GM21526 (cell line): ENCODE measurements at regions not wholly inside any gene's neighbourhood (a gene's known extent, or its start where the extent isn't known, plus 50 kb on each side); places are given as distances from the start of the nearest gene placed in this dataset.

Experiments
- ATAC-seq: cut with Tn5 transposase; IDR thresholded peaks from one replicate; pipeline ENCODE4 v1.9.1; 2021; ENCODE audit warnings: moderate library complexity; ENCODE audit not compliant: unreplicated experiment, low FRiP score

DNA sequence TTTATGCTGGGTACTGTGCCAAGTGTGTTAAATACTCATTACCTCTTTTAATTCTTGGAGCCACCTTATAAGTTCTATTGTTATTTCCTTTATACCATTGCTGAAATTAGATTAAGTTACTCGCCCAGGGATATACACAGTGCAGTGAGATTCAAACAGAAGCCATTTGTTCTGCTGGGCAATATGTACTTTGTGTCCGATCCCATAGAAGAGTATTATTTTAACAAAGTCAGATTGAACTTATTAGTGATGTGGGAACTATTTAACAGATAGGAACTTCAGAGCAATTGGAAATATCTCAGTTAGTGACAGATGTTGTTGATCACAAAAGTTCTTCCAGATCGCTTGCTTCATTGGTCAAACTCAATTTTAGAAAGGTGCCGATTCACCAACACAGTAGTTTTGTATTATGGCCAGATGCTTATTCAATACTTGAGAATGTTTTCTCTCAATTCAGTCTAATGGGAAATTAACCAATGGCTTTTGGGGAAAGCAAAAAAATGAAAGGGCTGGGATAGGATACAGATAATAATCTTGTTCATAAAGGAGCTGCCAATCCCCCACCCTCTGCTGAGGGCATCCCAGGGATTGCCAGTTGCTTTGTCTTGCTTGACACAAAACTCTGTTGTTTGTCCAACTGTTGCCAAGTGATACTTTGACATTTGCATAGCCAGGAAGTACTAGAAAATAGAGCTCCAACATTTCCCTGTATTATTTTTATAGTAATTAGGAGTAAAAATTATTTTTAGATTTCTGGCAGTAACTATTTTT, 94.8 kb upstream of the SEMA6A start:
- no peak for ATAC-seq

DNA sequence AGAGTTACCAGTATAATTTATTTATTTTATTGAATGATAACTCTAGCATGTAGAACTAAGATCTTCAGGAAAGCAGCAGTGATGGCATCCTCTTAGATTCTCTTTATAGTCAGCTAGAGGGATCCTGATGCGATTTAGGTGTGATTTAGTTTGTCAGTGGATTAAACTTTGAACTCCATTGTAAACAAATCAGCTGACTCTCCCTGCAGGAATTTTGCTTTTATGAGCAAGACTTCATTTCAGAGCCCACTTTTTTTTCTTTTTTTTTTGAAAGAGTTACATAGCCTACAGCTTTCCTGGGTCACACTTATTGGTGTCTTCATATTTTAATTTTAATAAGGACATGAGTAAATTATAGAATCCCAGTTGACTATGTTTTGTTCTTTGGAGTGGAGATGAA, 93.8 kb upstream of the SEMA6A start:
- no peak for ATAC-seq

DNA sequence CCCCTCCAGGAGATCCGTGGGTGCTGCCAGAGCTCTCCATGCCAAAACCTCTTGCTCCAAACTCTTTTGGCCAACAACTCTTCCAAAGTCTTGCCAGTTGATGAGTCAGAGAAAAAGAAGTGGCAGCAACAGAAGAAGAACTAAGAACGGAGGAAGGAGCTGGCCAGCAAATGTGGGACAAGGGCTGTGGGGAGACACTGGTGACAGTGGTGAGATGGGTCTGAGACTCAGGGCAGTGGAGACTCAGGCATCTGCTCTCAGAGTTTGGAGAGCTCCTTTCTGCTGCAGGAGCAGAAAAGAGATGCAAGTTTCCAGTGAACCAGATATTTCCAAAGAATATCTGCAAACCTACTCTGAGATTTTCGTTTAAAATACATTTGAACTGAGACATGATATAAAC, 92.3 kb upstream of the SEMA6A start:
- ATAC-seq: no peak

DNA sequence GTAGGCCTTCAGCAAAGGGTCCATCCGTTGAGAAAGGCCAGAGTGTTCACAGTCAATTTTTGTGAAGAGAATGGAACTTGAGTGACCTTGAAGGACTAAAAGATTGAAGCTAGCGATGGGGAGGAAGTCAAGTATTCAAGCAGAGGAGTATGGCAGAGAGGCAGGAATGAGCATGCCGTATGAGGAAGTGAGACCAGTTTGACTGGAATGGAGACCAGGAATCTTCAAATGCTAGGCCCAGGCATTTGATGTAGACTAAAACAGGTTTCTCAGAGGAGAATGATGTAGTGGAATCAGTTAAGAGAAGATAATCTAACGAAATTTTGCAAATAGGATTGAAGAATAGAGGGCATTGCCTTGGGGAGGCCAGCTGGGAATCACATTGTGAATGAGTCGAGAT, 90.4 kb upstream of the SEMA6A start:
- no peak for ATAC-seq

DNA sequence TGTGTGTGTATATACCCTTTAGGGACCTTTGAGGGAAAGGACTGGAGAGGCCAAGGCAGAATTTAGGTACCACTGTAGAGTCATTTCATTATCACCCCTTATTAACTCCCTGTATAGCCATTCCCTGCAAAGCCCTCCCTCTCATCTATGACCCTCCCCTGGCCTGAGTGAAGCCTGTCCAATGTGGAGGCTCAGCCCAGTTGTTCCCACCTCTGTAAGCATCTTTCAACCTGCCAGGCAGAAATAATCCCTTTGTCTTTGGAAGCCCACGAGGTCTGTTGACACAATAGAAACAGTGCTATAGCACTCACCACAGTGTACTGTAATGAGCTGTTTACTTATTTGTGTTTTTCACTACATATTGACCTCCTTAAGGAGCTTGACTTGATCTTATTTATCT, 88.5 kb upstream of the SEMA6A start:
- ATAC-seq: no peak

DNA sequence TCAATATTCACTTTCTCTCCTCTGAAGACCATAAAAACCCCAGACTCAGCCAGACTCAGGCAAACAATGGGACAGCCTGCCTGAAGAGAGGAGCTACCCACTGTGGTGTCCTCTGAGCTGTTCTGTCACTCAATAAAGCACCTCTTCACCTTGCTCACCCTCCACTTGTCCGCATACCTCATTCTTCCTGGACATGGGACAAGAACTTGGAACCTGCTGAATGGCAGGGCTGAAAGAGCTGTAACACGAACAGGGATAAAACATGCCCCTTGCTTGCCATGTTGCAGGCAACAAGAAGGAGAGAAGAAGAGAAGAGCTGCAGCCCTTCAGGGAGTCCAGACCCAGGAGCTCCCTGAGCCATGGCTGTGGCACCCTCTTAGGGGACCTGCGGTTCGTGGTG, 86.8 kb upstream of the SEMA6A start:
- ATAC-seq: no peak

DNA sequence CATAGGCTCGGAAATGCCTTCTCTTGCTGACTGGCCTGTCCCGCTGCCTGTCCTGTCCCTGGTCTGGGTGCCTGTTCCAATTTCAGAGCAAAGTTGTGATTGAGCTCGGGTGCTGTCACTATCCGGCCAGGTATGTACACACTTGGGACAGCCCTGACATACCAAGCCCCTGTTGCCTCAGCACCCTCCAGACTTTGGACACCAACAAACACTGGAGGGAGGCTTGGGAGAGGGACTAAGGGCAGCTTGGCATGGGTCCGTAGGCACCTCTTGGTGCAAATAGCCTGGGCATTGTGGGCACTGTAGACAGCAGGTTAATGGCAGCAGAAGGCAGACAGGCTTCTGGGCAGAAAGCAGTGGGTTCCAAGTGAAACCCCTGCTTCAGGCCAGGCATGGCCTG, 86.3 kb upstream of the SEMA6A start:
- no peak for ATAC-seq

DNA sequence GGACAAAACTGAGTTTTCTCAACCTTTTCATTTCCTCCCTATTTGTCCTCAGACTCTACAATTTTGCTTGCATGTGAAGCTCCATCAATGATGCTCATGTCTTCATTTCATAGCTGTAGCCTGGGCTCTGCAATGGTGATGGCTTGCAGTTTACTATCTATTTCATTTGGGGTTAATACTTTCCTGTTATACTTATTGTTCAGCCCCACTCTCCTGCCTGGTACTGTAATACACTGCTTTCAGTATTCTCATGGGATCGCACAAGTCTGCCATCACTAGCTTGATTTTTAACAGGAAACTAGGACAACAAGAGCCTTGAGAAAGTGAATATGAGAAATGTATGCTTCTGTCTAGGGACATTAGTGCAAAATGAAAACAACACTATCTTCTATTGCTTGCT, 84.2 kb upstream of the SEMA6A start:
- ATAC-seq: no peak

DNA sequence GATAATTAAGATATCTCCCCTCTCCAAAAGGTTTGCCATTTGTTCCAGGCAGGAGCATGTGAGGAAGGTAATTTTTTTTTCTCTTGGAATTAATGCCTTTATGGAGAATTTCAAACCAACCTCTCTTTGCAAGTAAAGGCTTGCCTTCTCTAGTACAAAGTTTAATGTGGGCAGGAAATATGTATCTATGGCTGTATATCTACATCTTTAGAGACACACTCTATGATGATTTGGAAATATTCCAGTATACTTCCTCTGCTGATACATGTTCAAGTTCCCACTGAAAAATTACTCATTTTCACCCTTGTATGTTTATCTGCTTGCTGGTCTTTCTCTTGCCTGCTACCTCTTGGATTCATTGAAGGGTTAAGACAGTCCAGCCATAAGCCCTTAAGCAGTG, 83.5 kb upstream of the SEMA6A start:
- no peak for ATAC-seq

DNA sequence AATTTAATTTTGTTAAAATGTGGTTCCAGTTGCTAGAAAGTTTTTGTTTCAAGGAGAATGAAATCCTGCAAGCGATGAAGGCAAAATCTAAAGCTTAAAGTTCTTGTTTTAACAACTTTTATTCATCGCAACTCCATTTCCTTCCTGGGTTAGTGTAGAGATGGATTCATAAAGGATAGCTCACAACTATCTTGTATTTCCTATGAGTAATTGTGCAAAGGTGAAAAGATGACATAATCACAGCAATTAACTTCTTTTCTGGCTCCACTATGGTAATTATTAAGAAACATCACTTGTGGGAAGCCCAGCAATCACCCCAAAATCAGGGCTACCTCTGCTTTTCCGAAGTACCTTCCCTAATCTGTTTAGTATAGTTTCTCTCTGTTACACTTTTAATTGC, 80.8 kb upstream of the SEMA6A start:
- ATAC-seq: no peak

DNA sequence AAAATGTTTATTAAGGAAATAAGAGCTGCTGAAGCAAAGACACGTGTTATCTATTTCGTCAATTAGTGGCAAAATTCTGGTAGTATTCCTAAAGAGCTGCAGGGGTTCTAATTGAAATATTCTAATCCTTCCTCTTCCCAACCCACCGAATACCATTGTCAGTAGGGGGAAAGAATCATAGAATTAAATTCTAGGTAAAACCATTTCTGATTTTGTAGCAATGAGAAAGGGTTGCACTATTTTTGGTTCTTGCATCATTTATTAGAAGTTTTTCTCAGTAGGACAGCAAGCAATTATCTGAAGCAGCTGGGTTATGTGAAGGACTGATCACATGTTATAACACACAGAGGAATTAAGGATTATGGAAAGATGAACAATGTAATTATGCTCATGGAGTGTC, 80.3 kb upstream of the SEMA6A start:
- no peak for ATAC-seq

DNA sequence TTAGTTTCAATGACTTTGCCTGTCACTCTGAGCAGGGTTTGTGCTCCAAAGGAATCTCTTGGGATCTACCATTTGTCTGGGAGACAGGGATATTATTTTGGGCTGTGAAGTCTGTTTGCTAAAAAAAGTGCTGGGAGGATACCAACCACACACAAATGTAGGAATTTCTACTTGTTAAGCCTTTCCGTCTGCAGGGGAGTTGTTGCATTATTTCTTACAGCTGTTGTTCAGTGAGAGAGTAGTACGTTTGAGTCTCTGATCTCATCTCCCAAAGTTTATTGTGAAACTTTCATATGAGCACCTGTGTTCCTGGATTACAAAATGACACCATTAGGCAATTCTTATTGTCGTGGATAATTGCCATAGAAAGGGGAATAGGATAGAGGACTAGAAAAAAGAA, 78.3 kb upstream of the SEMA6A start:
- ATAC-seq: no peak

DNA sequence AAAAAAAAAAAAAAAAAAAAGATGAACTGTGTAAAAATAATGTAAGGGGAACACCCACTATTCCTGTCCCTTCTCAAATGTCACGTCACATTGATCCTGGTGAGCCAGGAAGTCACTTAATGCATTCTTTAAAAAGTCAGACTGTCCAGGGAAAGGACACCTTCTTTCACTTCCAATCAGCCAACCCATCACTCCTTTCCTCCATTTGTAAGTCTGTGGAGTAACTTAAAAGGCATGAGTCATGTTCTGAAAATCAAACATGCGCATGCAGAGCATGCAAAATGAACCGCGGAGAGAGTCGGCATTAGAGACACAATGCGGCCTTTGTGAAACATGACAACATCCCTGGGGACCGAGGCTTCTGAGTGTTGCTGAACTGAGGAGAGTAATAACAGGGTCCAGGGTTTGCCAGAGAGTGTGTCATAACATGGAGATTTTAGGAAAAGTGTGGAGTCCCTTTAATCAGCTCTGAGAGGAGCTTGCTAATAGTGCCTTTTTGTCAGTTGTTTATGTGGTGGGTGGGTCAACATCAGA, 77.6 kb upstream of the SEMA6A start:
- ATAC-seq: peak; percentile 87

DNA sequence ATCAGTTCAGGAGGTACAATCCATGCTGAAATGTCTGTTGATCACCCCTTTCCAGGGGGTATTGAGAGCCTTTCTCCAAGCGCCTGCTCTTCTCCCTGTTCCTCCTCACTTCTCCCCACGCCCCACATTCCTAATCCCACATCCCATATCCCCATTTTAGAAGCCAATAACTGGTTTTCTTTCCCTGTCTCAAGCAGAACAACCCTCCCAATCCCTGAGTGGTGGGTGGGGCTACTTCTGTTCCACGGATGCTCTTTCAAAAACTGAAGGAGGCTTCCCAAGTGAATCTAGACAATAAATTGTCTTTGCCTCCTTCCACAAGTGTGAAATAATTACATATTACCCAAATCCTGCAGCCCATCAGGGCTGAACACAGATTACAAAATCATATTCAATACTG, 77.0 kb upstream of the SEMA6A start:
- ATAC-seq: no peak

DNA sequence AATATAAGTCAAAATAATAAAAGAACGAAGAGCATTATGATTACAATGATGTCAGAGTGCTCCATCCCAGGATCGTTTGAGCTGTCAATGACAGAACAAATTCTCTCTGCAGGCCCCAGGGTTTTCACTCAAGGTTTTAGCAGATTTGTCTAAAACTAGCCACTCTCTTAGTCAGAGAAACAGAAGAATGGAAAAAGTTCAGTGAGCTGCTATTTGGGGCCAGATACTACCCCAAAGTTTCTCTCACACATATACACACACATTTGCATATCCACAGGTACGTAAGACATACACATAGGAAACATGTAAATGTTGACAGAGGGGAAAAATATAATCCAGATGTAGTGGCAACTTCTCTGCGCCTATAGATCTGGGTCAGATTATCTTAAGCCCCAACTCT, 76.3 kb upstream of the SEMA6A start:
- ATAC-seq: no peak

DNA sequence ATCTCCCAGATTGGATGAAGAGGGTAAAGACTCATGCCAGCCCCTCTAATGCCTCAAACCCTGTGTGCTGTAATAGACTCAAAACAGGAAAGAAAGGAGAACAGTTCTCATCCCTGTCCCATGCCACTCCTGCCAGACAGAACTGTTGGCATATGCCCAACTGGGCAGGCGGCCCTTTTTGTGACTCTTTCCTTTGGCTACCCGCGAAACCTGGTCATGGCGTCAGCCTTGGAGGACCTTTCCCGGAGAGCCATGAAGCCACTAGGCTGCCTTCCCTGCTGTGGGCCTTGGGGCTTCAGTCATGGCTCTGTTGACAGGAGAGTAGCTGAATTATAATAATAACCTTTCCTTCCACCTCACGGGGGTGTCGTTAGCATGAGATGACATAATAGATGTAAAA, 75.9 kb upstream of the SEMA6A start:
- no peak for ATAC-seq

DNA sequence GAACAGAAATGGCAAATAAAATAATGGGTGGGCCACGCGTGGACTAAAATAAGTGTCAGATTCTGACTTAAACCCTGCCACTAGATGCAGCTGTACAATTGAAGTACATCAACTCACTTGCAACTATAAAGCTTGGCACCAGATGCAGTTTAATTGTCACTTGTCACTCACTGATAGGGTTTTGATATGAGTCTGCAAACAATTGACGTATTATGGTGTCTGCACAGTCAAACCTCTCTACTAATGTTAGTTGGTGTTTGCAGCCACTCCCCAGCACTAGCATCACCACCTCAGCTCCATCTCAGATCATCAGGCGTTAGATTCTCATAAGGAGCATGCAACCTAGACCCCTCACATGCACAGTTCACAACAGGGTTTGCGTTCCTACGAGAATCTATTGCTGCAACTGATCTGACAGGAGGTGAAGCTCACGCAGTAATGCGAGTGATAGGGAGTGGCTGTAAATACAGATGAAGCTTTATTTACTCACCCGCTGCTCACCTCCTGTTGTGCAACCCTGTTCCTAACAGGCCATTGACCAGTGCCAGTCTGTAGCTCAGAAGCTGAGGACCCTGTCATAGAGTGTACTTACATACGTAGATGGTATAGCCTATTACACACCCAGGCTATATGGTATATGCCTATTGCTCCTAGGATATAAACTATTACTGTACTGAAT, 72.1 kb upstream of the SEMA6A start:
- no peak for ATAC-seq

DNA sequence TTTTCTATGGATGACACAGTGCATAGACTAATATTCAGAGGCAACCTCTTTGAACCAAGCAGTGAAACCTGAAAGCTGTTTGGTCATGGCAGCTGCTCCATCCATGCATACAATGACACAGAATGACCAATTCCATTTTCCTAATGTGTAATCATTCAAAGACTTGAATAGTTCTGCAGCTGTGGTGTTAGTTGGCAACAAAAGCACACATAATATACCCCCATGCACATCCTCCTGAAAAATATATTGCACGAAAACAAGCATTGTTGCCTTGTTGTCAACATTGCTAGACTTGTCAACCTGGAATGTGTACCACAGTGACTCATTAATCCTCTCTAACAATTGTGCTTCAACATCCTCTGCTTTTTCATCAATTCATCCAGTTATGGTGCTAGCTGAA, 71.0 kb upstream of the SEMA6A start:
- ATAC-seq: no peak

DNA sequence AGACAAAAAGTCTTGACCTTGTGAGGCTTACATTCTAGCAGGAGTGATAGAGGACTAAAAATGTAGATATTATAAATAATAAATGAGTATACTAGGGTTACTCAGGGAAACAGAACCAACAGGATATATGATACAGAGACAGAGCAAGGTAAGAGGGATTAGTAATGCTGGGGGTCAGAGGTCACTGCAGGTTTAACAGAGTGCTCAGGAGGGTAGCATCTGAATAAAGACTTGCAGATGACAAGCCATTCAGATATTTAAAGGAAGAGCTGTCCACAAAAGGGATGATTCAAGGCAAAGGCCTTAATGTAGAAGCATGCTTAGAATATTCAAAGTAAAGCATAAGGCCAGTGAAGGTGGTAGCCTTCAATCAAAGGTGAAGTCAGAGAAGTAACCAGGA, 65.6 kb upstream of the SEMA6A start:
- ATAC-seq: no peak

DNA sequence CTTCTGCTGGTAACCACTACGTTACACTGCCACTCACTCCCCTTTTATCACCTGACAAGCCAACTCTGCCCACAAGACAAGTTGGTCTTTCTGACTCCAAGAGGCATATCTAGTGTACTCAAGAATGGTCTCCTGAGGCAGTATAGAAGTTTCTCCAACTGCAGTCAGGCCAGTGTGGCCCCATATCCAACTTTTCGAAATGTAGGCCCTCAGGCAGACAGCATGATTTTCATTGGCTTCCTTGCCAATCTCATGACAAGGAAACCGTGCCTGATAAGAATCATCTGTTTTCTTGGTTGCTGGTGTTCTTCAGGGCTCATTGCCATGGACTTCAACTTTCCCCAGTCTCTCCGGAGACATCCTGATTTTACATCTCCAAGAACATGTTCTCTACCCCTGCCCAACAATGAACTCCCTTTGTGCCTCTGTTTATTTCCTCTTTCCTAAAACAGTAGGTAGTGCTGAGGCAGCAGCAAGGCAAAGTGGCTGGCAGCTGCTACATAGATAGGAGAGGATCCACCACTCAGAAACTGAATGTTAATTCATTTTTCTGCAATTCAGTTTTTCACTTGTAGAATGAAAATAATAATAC, 62.6 kb upstream of the SEMA6A start:
- no peak for ATAC-seq

DNA sequence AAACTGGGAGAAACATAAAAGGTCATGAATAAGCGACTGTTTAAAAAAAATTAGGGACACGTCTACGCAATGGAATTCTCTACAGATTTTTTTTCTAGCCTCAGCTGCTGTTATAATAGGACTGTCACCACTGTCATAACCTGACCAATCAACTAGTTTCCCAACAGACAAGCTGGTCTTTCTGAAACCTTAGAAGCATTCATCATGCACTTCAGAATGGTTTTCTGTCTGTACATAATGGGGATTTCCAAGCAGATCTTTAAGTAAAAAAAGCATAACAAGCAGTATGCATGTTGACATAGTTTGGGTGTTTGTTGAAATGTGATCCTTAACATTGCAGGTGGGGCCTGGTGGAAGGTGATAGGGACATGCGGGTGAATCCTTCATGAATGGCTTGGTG, 58.3 kb upstream of the SEMA6A start:
- no peak for ATAC-seq

DNA sequence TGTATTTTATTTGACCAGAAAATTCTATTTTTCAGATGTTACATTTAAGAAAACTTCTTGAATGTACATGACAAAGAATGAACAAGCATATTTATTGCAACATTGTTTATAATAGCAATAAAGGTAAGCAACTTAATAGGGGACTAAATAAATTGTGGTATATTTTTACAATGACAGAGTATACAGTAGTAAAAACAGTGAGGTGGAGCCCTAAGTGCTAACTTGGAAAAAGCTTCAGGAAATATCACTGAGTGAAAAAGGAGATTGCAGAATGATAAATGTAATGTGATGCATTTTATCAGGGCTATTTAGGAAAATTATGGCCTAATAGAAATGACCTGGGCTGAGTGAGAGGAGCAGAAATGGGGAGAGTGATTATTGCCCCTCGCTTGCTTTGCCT, 56.5 kb upstream of the SEMA6A start:
- no peak for ATAC-seq
